NCI-H510A treated with DMSO at 0.1 percent for 48 hours (cell line): ENCODE measurements at regions not wholly inside any gene's neighbourhood (a gene's known extent, or its start where the extent isn't known, plus 50 kb on each side); places are given as distances from the start of the nearest gene placed in this dataset.
A peak's percentile ranks its signal among the peaks of the same experiment; 100 is the strongest.

Experiments used
- DNase-seq: peaks from one replicate; lab custom pipeline; 2025; lab: John Stamatoyannopoulos, UW

GRCh38 chr6:22621701-22622100 is 52.3 kb downstream of the HDGFL1 start:
- DNase-seq: no peak

- DNase-seq: no peak
Measured at GRCh38 chr6:22622351-22622750, 53.0 kb downstream of the HDGFL1 start.

- DNase-seq: no peak
Measured at GRCh38 chr6:22622813-22623212, 53.4 kb downstream of the HDGFL1 start.

GRCh38 chr6:22627644-22628043 is 58.3 kb downstream of the HDGFL1 start:
- DNase-seq: no peak

- DNase-seq: no peak
Measured at GRCh38 chr6:22631091-22631490, 61.7 kb downstream of the HDGFL1 start.

- no peak for DNase-seq
Measured at GRCh38 chr6:22632581-22633145, 63.3 kb downstream of the HDGFL1 start.

GRCh38 chr6:22636452-22636851 is 67.1 kb downstream of the HDGFL1 start:
- DNase-seq: no peak

- DNase-seq: no peak
Measured at GRCh38 chr6:22637782-22638181, 68.4 kb downstream of the HDGFL1 start.

GRCh38 chr6:22638320-22638719 is 69.0 kb downstream of the HDGFL1 start:
- no peak for DNase-seq

GRCh38 chr6:22642254-22642653 is 72.9 kb downstream of the HDGFL1 start:
- DNase-seq: no peak

GRCh38 chr6:22643780-22644179 is 74.4 kb downstream of the HDGFL1 start:
- no peak for DNase-seq

- no peak for DNase-seq
Measured at GRCh38 chr6:22647719-22648118, 78.4 kb downstream of the HDGFL1 start.

GRCh38 chr6:22651731-22652130 is 82.4 kb downstream of the HDGFL1 start:
- DNase-seq: no peak

- no peak for DNase-seq
Measured at GRCh38 chr6:22653980-22654610, 84.7 kb downstream of the HDGFL1 start.

GRCh38 chr6:22656706-22657351 is 87.5 kb downstream of the HDGFL1 start:
- no peak for DNase-seq

GRCh38 chr6:22657352-22657980 is 88.1 kb downstream of the HDGFL1 start:
- DNase-seq: no peak

- DNase-seq: no peak
Measured at GRCh38 chr6:22658183-22658582, 88.8 kb downstream of the HDGFL1 start.

GRCh38 chr6:22658934-22659333 is 89.6 kb downstream of the HDGFL1 start:
- DNase-seq: no peak

GRCh38 chr6:22664968-22665367 is 95.6 kb downstream of the HDGFL1 start:
- peak; percentile 22 for DNase-seq

- no peak for DNase-seq
Measured at GRCh38 chr6:22666021-22666420, 96.7 kb downstream of the HDGFL1 start.

- DNase-seq: no peak
Measured at GRCh38 chr6:22666586-22666985, 97.2 kb downstream of the HDGFL1 start.

GRCh38 chr6:22667855-22668254 is 98.5 kb downstream of the HDGFL1 start:
- DNase-seq: no peak

- DNase-seq: no peak
Measured at GRCh38 chr6:22668307-22668706, 98.9 kb downstream of the HDGFL1 start.
